Eye (tissue), 1 donor: ENCODE measurements at regions not wholly inside any gene's neighbourhood (a gene's known extent, or its start where the extent isn't known, plus 50 kb on each side); places are given as distances from the start of the nearest gene placed in this dataset.
"Not testable (repeated sequence)": the region's sequence is repeated elsewhere in the genome, so short reads cannot be mapped to it uniquely, and the experiment has no call there.

Experiments
- DNase-seq: peaks from one replicate; pipeline ENCODE4 v3.0.0-alpha.2; 2015

GRCh38 chr7:54153462-54153861 is 388.7 kb upstream of the VSTM2A start:
- no peak for DNase-seq

- no peak for DNase-seq
These were observed 383.1 kb upstream of the VSTM2A start for GRCh38 chr7:54159088-54159487.

- no peak for DNase-seq
These were observed 380.6 kb upstream of the VSTM2A start for GRCh38 chr7:54161621-54162020.

- DNase-seq: no peak
These were observed 375.8 kb upstream of the VSTM2A start for GRCh38 chr7:54166419-54166818.

- DNase-seq: no peak
These were observed 362.7 kb upstream of the VSTM2A start for GRCh38 chr7:54179321-54180029.

- DNase-seq: no peak
These were observed 361.4 kb upstream of the VSTM2A start for GRCh38 chr7:54180796-54181195.

- DNase-seq: no peak
These were observed 359.1 kb upstream of the VSTM2A start for GRCh38 chr7:54183055-54183454.

GRCh38 chr7:54186336-54186735 is 355.8 kb upstream of the VSTM2A start:
- no peak for DNase-seq

GRCh38 chr7:54187886-54188685 is 354.1 kb upstream of the VSTM2A start:
- DNase-seq: no peak

GRCh38 chr7:54188843-54189242 is 353.3 kb upstream of the VSTM2A start:
- DNase-seq: no peak

GRCh38 chr7:54189330-54189729 is 352.8 kb upstream of the VSTM2A start:
- DNase-seq: peak; percentile 3

- DNase-seq: no peak
These were observed 340.7 kb upstream of the VSTM2A start for GRCh38 chr7:54201501-54201900.

GRCh38 chr7:54215424-54215823 is 326.8 kb upstream of the VSTM2A start:
- no peak for DNase-seq

GRCh38 chr7:54226030-54226429 is 316.1 kb upstream of the VSTM2A start:
- DNase-seq: not testable (repeated sequence)

- DNase-seq: no peak
These were observed 299.4 kb upstream of the VSTM2A start for GRCh38 chr7:54242776-54243175.

GRCh38 chr7:54245020-54245419 is 297.2 kb upstream of the VSTM2A start:
- DNase-seq: no peak

GRCh38 chr7:54249686-54250085 is 292.5 kb upstream of the VSTM2A start:
- DNase-seq: peak; percentile 17

- no peak for DNase-seq
These were observed 289.7 kb upstream of the VSTM2A start for GRCh38 chr7:54252256-54253035.

- no peak for DNase-seq
These were observed 289.2 kb upstream of the VSTM2A start for GRCh38 chr7:54253036-54253373.

GRCh38 chr7:54255242-54255641 is 286.9 kb upstream of the VSTM2A start:
- DNase-seq: no peak

- no peak for DNase-seq
These were observed 283.0 kb upstream of the VSTM2A start for GRCh38 chr7:54259185-54259584.

GRCh38 chr7:54260941-54261371 is 281.2 kb upstream of the VSTM2A start:
- DNase-seq: no peak

- DNase-seq: no peak
These were observed 263.3 kb upstream of the VSTM2A start for GRCh38 chr7:54278847-54279246.
